ENCODE measurements at regions not wholly inside any gene's neighbourhood (a gene's known extent, or its start where the extent isn't known, plus 50 kb on each side); places are given as distances from the start of the nearest gene placed in this dataset.

DNA sequence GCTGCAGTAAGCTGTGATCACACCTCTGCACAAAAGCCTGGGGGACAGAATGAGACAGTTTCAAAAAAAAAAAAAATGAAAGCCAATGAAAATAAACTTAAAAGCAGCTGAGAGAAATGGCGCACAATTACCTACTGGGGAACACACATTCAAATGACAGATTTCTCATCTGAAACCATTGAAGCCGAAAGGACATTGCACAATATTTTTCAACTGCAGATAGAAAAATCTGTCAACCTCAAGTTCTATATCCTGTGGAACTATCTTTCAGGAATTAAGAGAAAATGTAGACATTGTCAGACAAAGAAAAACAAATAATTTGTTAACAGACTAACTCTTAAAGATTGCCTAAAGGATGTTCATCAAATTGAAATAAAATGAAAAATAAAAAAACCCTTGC is 442.8 kb downstream of the MATN1 start:
- no peak for DNase-seq

- DNase-seq = no peak
Measured at GRCh38 chr1:30277911-30278310, 445.5 kb downstream of the MATN1 start.

DNA sequence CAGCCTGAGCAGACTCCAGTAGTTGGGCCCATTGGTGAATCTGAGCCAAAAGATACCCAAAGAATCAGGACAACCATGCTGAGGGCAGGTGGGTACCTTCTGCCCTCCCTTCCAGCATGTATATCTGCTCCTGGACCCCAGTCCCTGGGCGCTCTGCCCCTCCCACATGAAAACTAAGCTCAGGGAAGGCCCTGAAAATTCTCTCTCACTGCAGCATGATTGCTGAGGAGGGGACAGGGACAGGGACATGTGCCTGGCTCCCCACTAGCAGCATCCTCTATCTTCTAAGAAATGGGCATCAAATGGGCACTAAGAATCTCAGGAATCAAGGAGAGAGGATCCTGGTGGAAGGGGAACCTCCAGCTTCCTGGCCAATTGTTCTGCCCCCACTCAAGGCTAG is 446.0 kb downstream of the MATN1 start:
- no peak for DNase-seq

DNA sequence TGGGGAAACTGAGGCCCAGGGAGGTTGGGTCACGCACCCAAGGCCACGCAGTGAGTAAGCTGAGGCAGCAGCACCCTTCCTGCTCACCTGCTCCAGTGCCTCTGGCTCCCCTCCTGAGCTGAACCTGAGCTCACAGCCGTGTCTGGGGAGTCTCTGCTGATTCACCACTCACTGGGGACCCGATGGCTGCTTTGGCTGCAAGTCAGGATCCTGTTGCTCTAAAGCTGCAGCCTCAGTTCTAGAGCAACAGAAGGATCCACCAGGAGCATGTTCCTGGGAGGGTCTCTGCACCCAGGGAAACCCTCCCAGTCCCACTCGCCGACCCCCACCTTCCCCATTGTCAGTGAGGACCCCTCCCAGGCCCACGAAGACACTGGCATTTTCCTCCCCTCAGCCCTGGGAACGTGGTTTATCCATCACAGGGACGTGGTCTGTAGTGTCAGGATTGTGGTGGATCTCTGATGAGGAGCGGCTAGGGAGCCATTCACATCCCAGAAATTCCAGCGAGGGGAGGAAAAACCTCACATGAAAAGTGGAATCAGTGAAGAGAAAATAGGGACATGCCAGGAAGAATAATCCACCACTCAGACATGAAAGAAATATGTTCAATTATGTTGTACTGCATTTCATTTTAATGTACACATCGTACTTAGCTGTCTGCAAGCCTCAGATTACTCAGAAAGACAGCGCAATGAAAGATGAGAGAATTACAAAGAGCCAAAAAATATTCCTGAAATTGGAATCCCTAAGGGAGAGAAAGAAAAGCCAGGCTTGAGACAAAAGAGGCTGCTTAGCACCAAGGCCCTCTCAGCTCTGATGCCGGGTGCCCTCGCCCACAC is 447.2 kb downstream of the MATN1 start:
- DNase-seq = no peak

DNA sequence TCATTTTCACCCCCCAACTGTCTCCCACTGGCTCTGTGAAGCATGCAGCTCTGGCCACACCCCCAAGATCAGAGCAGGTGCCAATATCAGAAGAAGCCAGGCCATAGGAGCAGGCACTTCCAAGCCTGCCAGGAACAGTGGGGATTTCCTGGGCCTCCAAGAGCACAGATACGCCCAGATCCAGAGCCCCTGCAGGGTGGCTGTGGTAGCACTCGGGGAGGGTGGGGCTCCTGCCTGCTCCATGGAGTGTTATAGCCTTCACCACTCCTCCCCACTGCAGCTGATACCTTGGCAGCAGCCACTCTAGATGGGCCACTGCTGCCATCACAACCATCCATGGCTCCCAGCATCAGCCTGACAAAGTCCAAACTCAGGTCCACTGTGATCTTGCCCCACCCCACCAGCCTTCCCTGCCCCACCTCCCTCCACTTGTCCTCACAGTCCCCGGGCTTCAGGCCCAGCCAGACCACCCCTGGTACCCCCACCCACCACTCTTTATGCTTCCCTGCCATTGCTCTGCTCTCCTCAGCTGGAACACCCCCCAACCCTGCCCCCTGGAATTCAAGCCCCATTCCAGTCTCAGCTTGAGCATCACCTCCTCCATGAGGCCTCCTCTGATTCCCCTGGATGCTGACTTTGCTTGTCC is 448.3 kb downstream of the MATN1 start:
- DNase-seq = peak; percentile 6

DNA sequence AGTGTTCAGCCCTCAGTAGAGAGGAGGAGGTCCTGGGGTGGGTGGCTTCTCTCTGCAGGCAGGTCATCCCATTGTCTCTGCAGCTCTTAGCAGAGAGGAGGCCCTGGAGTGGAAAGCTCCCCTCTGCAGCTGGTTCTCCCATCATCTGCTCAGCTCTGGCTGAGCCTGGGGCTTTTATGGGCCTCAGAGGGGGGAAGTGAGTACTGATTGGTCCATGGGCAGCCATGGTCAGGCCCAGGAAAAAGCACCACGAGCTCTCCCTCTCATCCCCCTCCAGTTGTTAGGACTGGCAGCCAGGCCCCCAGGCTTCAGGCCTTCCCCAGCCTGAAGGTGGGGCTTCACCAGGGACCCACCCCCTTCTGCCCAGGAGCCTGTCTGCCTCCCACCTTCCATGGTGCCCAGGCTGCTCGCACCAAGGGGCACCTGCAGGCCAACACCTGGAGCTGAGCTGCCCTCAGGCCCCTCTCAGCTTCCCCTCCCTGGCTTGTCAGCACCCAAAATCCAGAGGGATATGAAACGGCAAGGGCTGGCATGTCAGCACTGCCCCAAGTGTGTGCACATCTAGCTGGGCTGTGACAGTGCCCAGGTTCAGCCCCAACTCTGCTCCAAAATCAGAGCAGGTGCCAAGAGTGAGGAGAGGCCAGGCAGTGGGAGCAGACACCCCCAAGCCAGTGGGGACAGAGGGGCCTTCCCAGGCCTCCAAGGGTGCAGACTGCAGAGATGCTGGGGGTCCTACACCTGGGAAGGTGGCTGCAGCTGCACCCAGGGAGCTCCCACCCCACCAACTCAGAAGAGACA is 449.0 kb downstream of the MATN1 start:
- no peak for DNase-seq

GRCh38 chr1:30273456-30273855 is 449.9 kb downstream of the MATN1 start:
- no peak for DNase-seq

- DNase-seq = no peak
Measured at GRCh38 chr1:30273021-30273325, 450.4 kb downstream of the MATN1 start.

DNA sequence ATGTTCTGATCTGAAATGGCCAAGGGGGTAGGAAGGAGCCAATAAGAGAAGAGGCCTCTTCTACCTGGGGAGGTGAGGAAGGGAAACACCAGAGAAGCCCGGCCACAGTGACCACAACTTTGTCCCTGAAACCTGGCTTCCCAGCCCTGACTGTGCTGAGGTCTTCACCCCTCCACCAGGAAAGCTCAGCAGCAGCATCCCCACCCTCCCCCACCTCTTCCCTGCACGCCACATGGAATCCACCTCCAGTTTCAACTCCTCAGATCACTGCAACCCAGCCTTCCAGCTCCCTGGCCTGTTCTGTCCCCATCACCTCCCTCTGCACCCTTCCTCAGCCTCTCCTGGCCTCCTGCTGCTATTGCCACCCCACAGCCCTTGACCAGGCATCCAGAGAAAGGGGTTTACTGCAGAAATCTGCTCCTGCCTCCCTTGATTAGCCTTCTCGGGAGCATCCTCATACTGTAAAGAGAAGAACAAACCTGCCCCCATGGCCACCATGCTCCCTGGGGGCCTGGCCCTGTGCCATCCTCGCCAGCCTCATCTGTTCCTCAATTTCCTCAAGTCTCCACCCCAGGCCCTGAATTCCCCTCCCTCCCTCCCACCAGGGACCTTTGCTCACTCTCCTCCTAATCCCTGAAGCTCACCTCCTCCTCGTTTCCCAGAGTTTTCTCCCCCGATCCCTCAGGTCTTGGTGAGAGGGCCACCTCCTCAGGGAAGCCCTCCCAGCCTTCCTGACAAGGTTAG is 450.9 kb downstream of the MATN1 start:
- DNase-seq = no peak

- DNase-seq = no peak
Measured at GRCh38 chr1:30271401-30272276, 451.7 kb downstream of the MATN1 start.

DNA sequence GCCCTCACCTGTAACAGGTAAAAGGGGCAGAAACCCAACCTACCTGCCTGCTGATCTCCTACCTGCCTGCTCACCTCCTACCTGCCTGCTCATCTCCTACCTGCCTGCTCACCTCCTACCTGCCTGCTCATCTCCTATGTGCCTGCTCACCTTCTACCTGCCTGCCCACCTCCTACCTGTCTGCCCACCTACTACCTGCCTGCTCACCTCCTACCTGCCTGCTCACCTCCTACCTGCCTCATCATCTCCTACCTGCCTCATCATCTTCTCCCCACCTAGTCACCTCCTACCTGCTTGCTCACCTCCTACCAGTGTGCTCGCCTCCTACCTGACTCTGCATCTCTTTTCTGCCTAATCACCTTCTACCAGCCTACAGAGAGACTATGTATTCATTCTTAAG is 452.9 kb downstream of the MATN1 start:
- no peak for DNase-seq

- DNase-seq = no peak
Measured at GRCh38 chr1:30268923-30269666, 454.3 kb downstream of the MATN1 start.

- no peak for DNase-seq
Measured at GRCh38 chr1:30267856-30268255, 455.5 kb downstream of the MATN1 start.

- DNase-seq = no peak
Measured at GRCh38 chr1:30267046-30267445, 456.3 kb downstream of the MATN1 start.

DNA sequence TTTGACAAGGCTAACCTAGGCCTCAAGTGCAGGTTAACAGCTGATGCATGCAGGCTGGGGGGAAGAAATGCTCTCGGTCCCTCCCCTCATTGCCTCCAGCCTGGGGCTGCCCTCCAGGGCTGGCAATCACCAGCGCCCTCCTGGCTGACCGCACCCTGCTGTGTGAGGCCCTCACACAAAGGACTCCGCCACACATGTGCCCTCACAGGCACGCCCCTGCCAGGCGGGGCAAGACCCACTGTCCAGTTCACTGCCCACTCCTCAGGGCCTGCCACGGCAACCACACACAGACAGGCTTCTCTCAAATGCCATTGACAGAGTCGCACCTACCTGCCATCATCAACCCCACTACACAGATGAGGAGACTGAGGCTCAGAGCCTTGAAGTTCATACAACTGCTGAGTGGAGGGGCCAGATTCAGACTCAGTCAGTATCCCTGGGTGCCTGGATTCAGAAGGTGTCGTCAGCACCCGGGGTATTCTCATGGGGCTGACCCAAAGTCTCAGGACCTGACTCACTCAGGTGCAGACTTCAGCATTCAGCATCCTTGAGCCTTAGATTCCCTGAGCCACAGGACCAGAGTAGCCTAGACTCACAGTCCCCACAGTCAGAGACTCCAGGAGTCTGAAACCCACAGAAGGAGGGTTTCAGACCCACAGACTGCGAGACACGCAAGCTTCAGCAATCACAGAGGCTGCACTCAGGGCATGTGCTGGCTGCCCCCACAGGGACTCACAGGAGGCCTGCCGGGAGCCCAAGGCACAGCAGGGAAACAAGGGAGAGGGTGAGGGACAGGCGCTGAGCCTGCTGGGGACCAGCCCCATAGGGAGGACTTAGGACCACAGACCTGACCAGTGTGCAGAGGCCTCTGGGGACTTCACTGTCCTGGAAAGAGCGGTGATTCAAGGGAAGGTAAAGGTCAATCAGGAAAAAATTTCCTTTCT is 458.0 kb downstream of the MATN1 start:
- no peak for DNase-seq

DNA sequence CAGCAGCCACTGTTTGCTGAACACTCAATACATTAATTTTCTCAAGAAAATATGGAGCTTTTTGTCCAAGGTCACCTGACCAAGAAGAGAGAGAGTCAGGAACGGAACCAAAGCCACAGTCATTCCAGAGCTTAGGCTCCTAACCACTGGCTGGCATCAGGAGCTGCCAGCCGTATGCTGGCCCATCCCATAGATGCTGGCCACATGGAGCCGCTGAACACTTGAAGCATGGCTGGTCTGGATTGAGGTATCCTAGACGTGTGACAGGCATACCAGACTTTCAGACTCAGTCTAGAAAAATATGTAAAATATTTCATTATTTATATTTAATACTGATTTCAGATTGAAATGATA is 458.7 kb downstream of the MATN1 start:
- DNase-seq = no peak

GRCh38 chr1:30263888-30264671 is 459.3 kb downstream of the MATN1 start:
- DNase-seq = no peak

DNA sequence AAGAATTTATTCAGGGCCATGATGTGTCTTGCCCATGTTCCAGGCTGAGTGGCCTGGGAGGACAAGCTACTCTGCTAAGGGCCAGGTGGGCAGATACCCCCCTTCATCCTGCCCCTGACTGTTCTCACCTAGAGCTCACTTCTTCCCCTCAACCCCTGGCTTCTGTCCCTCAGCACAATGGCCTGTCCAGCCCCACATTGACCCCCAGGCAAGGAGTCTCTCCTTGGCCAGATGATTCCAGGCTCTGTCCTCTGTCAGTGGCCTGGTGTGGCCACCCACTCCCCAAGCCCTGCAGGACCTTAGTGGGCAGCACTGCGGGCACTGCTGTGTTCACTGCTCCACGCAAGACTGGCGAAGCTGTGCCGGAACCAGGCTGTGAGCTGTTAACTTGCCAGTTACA is 460.0 kb downstream of the MATN1 start:
- DNase-seq = no peak

GRCh38 chr1:30262158-30262557 is 461.2 kb downstream of the MATN1 start:
- no peak for DNase-seq

GRCh38 chr1:30260318-30260717 is 463.1 kb downstream of the MATN1 start:
- DNase-seq = no peak
